SIG-M5 treated with dmso at 0.1 percent for 504 hours (cell line): ENCODE measurements at regions not wholly inside any gene's neighbourhood (a gene's known extent, or its start where the extent isn't known, plus 50 kb on each side); places are given as distances from the start of the nearest gene placed in this dataset.

Experiments
- DNase-seq: peaks from one replicate; lab custom pipeline; 2025; ENCODE audit not compliant: unreplicated experiment; lab: John Stamatoyannopoulos, UW

DNA sequence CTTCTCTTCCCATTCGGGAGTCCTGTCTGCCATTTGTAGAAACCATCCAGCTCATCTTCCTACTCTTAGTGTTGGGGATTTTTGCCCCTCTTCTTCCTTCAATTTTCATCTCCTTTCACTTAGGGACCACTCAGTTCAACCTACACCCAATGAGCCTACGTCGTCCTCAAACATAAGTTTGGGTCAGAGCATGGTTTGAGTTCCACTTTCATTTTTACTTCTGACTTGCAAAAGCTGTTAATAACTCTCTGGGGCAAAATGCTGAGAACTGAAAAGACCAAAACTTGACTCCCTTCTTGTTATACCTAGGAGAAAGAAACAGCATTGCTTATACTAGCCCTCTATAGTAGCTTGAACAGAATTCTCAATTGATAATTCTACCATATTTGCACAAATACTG is 381.5 kb upstream of the MPDZ start:
- no peak for DNase-seq

DNA sequence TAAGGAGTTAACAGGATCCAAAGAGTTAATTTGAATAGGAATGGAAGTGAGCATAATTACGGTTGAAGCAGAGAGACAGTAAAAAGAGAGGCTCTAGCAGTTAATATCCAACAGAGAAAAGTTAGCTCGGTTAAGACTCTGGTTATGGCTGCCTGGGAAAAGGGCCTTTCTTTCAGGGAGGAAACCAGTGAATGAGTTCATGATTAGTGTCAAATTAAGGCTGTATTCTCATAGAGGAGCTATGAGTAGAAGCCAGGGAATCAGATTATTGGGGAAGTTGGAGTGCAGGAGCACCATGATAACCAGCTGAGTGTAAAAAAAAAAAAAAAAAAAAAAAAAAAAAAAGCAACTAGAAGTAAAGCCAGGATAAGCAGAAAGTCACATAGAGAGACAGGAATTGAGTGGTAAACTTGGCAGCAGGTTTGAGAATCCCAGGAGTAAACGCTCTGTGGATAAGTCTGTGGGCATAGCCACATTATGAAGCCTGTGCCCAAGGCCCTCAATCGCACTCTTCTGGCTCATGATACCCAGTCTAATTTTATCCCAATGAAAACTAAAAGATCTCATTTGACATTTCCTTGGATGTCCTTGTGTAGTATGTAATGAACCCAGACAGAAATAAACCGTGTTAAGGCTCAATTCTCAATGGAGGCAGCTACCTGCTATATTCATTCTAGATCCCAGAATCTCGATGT is 372.6 kb upstream of the MPDZ start:
- DNase-seq = no peak

DNA sequence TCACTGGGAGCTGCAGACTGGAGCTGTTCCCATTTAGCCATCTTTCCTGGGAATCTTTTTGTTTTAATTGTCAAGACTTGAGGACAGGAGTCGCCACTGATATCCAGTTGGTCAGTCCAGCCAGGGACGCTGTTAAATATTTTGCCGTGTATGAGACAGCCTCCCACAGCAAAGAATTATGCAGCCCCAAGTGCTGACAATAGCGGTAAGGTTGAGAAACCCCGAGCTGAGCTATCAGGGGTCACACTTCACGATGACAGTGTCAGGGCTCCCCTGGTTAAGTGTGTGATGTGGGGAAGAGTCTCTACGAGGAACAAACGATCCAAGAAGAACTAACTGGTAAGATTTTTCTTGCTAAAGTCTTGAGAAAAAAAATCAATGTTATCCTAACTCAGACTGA is 372.0 kb upstream of the MPDZ start:
- DNase-seq = no peak

- no peak for DNase-seq
Observed at GRCh38 chr9:13648676-13649075, 369.2 kb upstream of the MPDZ start.

DNA sequence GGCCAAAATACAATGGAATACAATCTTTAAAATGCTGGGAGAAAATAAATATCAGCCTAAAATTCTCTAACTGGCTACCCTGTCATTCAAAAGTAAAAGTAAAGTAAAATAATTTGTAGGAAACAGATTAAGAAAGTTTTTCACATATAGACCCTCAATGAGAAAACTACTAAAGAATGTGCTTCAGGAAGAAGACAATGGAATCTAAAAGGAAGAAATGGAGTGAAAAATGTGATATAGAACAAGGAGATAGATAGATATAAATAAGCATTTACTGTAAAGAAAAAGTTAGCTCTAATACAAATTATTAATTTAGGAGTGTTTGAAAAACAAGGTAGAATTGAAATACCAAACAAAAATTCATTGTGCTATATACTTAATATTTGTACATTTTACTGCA is 368.6 kb upstream of the MPDZ start:
- no peak for DNase-seq

- no peak for DNase-seq
Observed at GRCh38 chr9:13646500-13647021, 367.1 kb upstream of the MPDZ start.

- DNase-seq = no peak
Observed at GRCh38 chr9:13645557-13645956, 366.1 kb upstream of the MPDZ start.

DNA sequence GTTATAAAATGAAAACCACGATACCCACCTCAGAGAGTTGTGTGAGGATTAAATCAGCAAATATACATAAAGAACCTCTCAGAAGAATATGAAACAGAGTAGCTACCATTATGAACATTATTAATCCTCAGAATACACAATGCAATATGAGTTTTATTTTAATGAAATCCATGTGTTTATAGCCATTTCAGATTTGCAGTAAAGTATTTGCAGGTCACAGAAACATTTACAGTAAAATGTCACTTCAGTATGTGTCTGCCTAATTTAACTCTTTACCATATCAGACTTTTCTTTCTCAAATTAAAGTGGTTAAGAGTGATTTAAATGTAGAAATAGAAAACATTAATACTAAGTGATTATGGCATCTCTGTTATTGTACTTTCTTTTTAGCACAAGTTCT is 365.2 kb upstream of the MPDZ start:
- DNase-seq = no peak

DNA sequence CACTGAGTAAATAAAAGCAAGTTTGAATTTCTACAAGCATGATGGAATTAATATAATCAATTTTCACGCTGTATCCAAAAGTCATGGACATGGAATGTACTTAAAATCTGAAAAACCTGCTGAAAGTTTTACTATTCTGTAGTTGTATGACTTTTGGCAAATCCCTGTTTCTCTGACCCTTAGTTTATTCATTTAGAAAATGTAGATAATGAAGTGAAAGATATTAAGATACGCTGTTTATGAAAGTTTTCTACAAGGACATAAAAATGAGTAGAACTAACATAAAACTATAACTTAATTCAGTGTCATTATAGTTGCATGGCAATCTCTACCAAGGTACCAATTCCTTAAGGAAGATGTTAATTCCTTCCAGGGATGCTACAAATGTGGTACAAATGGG is 363.2 kb upstream of the MPDZ start:
- no peak for DNase-seq

DNA sequence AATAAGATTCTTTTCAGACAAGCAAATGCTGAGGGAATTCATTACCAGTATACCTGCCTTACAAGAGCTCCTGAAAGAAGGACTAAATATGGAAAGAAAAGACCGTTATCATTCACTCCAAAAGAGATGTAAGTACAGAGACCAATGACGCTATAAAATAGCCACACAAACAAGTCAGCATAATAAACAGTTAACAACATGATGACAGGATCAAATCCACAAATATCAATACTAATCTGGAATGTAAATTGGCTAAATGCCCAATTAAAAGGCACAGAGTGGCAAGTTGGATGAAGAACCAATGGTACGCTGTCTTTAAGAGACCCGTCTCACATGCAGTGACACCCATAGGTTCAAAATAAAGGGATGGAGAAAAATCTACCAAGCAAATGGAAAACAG is 349.6 kb upstream of the MPDZ start:
- no peak for DNase-seq

GRCh38 chr9:13628526-13628925 is 349.0 kb upstream of the MPDZ start:
- no peak for DNase-seq

DNA sequence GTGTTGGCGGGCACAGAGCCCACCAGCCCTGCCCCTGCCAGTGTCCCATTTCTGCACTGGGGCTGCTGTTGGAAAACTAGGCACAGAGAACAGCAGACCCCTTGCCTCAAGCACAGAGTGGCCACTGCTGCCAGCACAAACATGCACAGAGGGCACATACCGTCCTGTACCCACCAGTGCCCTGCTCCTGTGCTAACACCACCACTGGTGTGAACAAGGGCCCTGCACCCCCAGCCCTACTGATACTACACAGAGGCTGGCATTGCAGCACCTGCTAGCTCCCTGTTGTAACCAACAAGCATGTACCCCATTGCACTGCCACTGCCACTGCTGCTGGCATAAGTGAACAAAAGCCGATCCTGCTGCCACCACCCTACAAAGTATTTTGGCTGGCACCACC is 348.0 kb upstream of the MPDZ start:
- no peak for DNase-seq

DNA sequence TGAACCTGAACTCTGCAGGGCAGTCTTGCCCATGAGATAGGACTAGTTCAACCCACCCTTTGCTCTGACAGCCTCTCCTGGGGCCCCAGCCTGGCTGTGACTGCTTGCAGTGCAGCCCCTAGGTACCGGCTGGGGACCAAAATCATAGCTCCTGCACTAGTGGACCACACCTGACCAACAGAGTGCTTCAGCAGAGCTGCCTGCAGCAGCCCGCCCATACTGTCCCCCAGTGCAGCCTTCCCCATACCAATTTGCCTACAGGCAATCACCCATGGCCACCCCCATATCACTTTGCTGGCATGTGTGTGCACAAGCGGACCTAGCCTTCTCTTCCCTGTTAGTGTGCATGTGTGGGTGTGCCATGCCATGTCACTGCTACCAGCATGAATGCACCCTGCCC is 347.6 kb upstream of the MPDZ start:
- no peak for DNase-seq

DNA sequence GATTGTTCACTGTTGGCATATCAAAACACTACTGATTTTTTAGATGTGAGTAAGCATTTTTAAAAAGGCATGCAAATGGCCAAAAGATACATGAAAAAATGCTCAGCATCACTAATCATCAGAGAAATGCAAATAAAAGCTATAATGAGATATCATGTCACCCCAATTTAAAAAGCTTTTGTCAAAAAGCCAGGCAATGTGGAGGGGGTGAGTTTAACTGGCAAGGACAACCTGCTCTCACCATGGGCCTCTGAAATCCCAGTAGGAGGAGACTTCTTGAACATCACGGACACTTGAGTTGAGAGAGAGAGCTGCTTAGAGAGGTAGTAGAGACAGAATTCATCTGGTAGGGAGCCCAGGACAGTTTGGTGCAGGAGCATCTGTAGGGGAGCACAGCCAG is 347.1 kb upstream of the MPDZ start:
- DNase-seq = no peak

GRCh38 chr9:13621872-13622564 is 342.5 kb upstream of the MPDZ start:
- DNase-seq = no peak

DNA sequence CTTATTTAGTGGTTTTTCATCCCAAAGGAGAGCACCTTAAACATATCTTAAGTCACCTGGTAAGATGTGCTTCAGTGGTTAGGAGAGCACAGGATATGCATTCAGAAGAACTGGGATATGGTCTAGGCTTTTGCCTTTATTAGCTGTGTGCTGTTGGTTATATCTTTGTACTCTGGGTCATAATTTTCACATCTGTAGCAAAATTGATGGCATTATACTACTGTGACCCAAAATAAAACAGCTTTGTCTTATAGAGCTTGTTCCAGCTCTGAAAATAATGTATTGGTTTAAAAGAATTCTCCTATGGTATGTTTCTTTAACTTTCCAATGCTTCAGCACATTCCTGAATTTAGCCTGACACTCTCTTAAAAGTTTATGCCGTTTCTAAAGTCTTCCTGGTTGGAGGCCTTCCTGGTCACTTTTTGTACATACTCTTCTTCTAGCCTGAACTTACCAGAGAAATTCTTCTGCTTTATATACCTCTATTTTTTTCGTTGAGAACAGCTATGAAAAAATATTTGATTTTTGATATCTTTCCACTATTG is 337.1 kb upstream of the MPDZ start:
- no peak for DNase-seq

DNA sequence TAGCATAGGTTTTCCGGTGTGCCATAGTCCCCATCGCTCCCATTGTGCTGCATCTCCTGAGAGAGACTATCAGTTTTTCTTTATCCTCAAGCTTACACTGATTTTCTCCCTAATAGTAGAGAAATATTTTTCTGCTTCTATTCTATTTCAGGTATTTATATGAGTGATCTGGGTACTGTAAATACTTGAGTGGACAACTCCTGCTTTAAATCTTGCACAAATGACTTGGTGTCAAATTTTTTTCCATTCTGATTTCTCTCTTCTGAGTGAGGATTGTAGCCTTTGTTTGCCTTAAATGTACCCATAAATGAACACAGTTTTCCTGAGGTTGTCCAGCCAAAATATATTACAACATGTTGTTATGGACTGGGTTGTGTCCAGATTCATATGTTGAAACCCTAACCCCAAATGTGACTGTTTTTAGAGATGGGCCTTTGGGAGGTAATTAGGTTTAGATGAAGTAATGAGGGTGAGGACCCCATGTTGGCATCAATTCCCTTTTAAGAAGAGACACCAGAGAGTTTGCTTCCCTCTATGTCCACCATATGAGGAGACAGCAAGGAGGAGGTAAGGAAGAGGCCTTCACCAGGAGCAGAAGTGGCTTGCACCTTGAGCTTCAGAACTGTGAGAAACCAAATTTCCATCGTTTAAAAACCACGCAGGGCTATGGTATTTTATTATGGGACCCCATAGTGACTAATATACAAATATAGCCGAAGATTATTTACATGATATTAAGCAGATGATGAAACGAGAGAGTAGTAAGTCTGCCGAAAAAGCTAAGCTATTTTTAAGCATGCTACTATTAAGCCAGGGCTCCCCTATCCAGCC is 336.4 kb upstream of the MPDZ start:
- no peak for DNase-seq

- DNase-seq = no peak
Observed at GRCh38 chr9:13614060-13614459, 334.6 kb upstream of the MPDZ start.

DNA sequence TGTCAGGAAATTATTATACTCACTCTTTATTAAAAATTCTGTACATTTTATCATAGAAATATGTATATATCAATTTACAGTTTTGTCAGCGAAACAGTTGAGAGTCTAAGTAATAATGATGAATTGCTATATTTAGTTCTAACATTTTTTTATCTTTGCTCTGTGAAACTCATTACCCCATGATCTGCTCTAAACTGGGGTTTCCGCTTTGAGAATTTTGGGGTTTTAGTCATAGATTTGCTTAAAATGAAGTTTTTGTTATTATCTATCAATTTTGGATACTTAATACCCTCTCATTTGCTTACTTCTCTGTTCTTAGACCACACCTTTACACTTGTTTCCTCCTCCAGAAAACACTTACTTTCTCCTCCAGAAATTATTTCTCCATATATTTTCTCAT is 333.8 kb upstream of the MPDZ start:
- no peak for DNase-seq

DNA sequence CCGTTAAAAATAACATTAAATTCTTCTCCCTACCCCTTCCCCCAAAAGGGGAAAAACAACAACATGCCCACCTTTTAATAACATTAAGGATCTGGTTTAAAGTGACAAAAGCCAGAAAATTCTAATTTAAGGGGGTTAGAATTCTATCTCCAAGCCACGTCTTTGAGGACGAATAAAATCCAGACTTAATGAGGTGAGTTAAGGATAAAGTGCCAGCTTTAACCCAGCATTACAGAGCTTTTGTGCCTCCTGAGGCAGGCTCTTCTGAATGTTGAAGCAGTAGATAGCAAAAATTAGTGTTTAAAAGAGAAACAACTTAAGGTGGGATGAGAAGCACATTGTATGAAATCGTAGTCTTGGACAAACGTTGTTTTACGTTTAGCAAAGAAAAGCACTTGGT is 329.0 kb upstream of the MPDZ start:
- no peak for DNase-seq
